A673 (cell line): ENCODE measurements at regions not wholly inside any gene's neighbourhood (a gene's known extent, or its start where the extent isn't known, plus 50 kb on each side); places are given as distances from the start of the nearest gene placed in this dataset.

Source experiments
- BruUV-seq: library from RNA; stranded (reverse); fragments of 400-500 nt; replicated peaks from 2 replicates; lab custom pipeline; 2021; lab: Mats Ljungman, UMichigan
- CTCF ChIA-PET: fragments of 300-600 bp; sonication (Branson Sonifier 250); formaldehyde crosslinking; loops from one replicate; lab custom pipeline; 2022; ENCODE audit warnings: antibody characterized with exemption; lab: Charles Lee
- POLR2A ChIA-PET: fragments of 300-600 bp; sonication (Branson Sonifier 250); formaldehyde crosslinking; loops from one replicate; lab custom pipeline; 2022; ENCODE audit warnings: antibody characterized with exemption; ENCODE audit not compliant: low non-redundant PET; lab: Charles Lee
- DNase-seq: peaks from one replicate; pipeline ENCODE4 v3.0.0-alpha.2; 2015; ENCODE audit warnings: low spot score
- H3K27ac ChIP-seq: fragments of 200-600 bp; sonication (generic); 2 replicates; pipeline ENCODE4 v1.5.1; 2016; ENCODE audit warnings: mixed run types, low read depth, mild to moderate bottlenecking, mixed read lengths, antibody characterized with exemption, low read length; ENCODE audit not compliant: poor library complexity, severe bottlenecking
- H3K27me3 ChIP-seq: fragments of 200-600 bp; sonication (generic); replicated peaks from 2 replicates; pipeline ENCODE4 v1.6.1; 2017; ENCODE audit warnings: mixed run types, low read depth, mild to moderate bottlenecking, mixed read lengths, antibody characterized with exemption, low read length; ENCODE audit not compliant: insufficient read depth, poor library complexity
- H3K36me3 ChIP-seq: fragments of 200-600 bp; sonication (generic); 2 replicates; pipeline ENCODE4 v1.6.1; 2016; ENCODE audit warnings: mixed run types, mild to moderate bottlenecking, mixed read lengths, antibody characterized with exemption, low read length; ENCODE audit not compliant: insufficient read depth, poor library complexity, severe bottlenecking
- H3K4me1 ChIP-seq: fragments of 200-600 bp; sonication (generic); 2 replicates; pipeline ENCODE4 v1.6.1; 2017; ENCODE audit warnings: mixed run types, mild to moderate bottlenecking, mixed read lengths, antibody characterized with exemption, low read length; ENCODE audit not compliant: insufficient read depth, poor library complexity, severe bottlenecking
- H3K4me3 ChIP-seq: fragments of 200-600 bp; sonication (generic); 2 replicates; pipeline ENCODE4 v1.5.1; 2016; ENCODE audit warnings: low read depth, mixed run types, mild to moderate bottlenecking, mixed read lengths, low read length; ENCODE audit not compliant: poor library complexity, severe bottlenecking
- H3K9me3 ChIP-seq: fragments of 200-600 bp; sonication (generic); 2 replicates; pipeline ENCODE4 v1.6.1; 2016; ENCODE audit warnings: mixed run types, low read depth, mild to moderate bottlenecking, mixed read lengths, antibody characterized with exemption, low read length; ENCODE audit not compliant: poor library complexity, severe bottlenecking
- EZH2 ChIP-seq: fragments of 200-600 bp; sonication (generic); IDR thresholded peaks from 2 replicates; pipeline ENCODE4 v1.6.1; 2017; ENCODE audit warnings: borderline replicate concordance, low read depth, mild to moderate bottlenecking, mixed read lengths, antibody characterized with exemption, low read length; ENCODE audit not compliant: poor library complexity, severe bottlenecking
- intact Hi-C: fragments of 100-400 bp; cut with micrococcal nuclease; formaldehyde crosslinking; loops from one replicate; pipeline ENCODE4 v1.10.0; 2022; ENCODE audit not compliant: unreplicated experiment
- TF ChIP-seq, protein P1 (sequence below): fragments of 300-800, 200-600 bp; sonication (generic); conservative IDR thresholded peaks from 2 replicates; pipeline ENCODE4 v1.5.1; 2017; ENCODE audit warnings: low read depth, mild to moderate bottlenecking, antibody characterized with exemption, low read length, moderate library complexity, mixed read lengths

GRCh38 chr6:44500074-44500473, 112.6 kb downstream of the CDC5L start:
- H3K27ac ChIP-seq = no peak overlapping the region
- no peak overlapping the region for H3K4me3 ChIP-seq
- no peak for DNase-seq
- H3K36me3 ChIP-seq = no peaks in the 10 kb centered on the region
- H3K4me1 ChIP-seq = peaks cover 13% of the 10 kb centered on the region
- BruUV-seq = no TSS peak
- no peaks in the 10 kb centered on the region for H3K9me3 ChIP-seq
- CTCF ChIA-PET = no interaction called here
- intact Hi-C loops = no loop called here
- no peaks in the 10 kb centered on the region for H3K27me3 ChIP-seq
- POLR2A ChIA-PET = no interaction called here
- no peak for TF ChIP-seq EZH2
- TF ChIP-seq, protein P1, sequence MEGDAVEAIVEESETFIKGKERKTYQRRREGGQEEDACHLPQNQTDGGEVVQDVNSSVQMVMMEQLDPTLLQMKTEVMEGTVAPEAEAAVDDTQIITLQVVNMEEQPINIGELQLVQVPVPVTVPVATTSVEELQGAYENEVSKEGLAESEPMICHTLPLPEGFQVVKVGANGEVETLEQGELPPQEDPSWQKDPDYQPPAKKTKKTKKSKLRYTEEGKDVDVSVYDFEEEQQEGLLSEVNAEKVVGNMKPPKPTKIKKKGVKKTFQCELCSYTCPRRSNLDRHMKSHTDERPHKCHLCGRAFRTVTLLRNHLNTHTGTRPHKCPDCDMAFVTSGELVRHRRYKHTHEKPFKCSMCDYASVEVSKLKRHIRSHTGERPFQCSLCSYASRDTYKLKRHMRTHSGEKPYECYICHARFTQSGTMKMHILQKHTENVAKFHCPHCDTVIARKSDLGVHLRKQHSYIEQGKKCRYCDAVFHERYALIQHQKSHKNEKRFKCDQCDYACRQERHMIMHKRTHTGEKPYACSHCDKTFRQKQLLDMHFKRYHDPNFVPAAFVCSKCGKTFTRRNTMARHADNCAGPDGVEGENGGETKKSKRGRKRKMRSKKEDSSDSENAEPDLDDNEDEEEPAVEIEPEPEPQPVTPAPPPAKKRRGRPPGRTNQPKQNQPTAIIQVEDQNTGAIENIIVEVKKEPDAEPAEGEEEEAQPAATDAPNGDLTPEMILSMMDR = no peak

DNA sequence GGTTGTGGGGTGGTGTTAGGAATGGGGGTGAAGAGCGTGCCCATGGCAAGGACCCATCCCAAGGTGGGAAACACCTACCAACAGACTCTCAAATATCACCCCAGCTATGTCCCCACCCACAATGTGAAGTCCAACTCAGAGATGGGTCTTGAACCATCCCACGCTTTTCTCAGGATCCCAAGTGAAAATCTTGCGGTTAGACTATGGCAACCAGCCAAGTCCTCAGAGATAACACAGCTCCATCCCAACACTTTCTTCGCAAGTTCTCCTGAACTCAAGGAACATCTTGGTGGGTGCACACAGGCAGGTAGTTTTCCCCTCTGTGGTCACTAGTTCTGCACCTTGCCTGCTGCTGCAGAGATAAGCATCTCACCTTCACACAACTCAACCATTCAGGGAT, 116.0 kb downstream of the CDC5L start:
- H3K4me3 ChIP-seq = no peak overlapping the region
- no TSS peak for BruUV-seq
- POLR2A ChIA-PET = no interaction called here
- DNase-seq = no peak
- TF ChIP-seq, protein P1 = no peak
- no peak for TF ChIP-seq EZH2
- H3K36me3 ChIP-seq = no peaks in the 10 kb centered on the region
- H3K27ac ChIP-seq = no peak overlapping the region
- H3K27me3 ChIP-seq = no peaks in the 10 kb centered on the region
- intact Hi-C loops = no loop called here
- no peaks in the 10 kb centered on the region for H3K9me3 ChIP-seq
- CTCF ChIA-PET = no interaction called here
- peaks cover 16% of the 10 kb centered on the region for H3K4me1 ChIP-seq

DNA sequence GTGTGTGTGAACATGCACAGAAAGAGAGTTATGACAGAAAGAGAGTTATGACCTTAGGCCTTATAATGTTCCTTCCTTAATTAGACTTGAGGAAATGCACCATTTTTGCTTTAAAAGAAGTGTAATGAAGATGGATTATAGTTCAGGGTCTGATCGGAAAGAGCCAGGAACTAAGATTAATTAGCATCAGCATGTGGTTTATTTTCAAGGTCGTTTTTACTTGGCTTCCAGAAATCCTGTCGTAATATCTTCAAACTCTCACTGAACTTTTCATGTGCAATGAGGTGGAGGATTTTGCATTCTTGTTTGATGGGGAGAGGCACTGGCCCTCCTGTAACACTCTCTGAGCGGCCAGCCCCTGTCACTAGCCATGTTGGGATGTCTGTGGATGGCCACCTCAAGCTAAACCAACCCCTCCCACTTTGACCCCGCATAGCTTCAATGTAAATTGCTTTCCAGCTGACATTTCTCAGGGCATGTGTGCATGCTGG, 116.8 kb downstream of the CDC5L start:
- TF ChIP-seq EZH2 = no peak
- TF ChIP-seq, protein P1 = no peak
- Histone ChIP-seq H3K4me1 (peaks cover 16% of the 10 kb centered on the region), H3K36me3 (no peaks in the 10 kb centered on the region), H3K27ac (no peak overlapping the region), H3K4me3 (no peak overlapping the region), H3K9me3 (no peaks in the 10 kb centered on the region), H3K27me3 (no peaks in the 10 kb centered on the region)
- ChIA-PET CTCF (no interaction called here), POLR2A (no interaction called here)
- intact Hi-C loops = no loop called here
- BruUV-seq = no TSS peak
- DNase-seq = peak; percentile 77
